GM20431 (cell line): ENCODE measurements at regions not wholly inside any gene's neighbourhood (a gene's known extent, or its start where the extent isn't known, plus 50 kb on each side); places are given as distances from the start of the nearest gene placed in this dataset.
"Not testable (repeated sequence)": the region's sequence is repeated elsewhere in the genome, so short reads cannot be mapped to it uniquely, and the experiment has no call there.

ENCODE experiments used
- in situ Hi-C: fragments of 300-500 bp; cut with MseI, MboI; formaldehyde crosslinking; loops from one replicate; pipeline ENCODE4 v1.15.0; 2020; ENCODE audit warnings: low sequenced_read_pairs; ENCODE audit not compliant: unreplicated experiment

GRCh38 chr14:106564058-106564643 lies 1037.8 kb downstream of the TMEM121 start:
- in situ Hi-C loops, result no loop called here

DNA sequence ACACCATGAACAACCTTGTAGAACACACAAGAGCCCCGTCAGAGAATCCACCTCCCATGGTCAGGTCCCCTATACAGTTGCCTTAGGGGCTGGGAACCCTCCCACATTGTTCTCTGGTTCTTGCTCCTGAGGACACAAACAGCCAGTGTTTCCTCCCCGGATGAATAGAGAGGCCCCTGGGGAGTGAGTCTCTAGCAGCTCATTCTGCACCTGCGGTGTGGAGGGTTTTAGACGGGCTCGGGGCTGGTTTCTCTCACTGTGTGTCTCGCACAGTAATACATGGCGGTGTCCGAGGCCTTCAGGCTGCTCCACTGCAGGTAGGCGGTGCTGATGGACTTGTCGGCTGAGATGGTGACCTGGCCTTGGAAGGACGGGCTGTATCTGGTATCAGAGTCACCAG lies 1052.1 kb downstream of the TMEM121 start:
- in situ Hi-C loops, result no loop called here

GRCh38 chr14:106579084-106579483 lies 1052.7 kb downstream of the TMEM121 start:
- in situ Hi-C loops, result no loop called here

DNA sequence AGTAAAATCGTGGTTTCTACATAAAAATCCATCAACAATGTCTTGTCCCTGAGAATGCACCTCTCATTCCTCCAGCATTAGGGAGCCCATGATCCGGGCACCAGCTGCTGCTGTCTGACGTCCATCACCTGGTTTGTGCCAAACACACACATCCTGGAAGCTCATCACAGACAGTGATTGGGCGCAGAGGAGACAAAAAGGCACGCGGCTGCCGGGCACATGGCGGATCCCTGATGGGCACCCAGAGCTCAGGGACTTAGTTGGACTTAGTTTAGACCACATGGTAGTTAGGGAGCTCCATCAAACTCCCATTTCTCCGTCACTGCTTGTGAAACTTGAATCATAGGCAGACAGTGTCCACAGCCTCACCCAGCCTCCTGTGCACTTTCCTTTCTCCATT lies 1059.3 kb downstream of the TMEM121 start:
- in situ Hi-C loops, result no loop called here

- in situ Hi-C loops, result no loop called here
These were observed 1059.8 kb downstream of the TMEM121 start for GRCh38 chr14:106586098-106586704.

- in situ Hi-C loops, result not testable (repeated sequence)
These were observed 1065.2 kb downstream of the TMEM121 start for GRCh38 chr14:106591539-106591938.

DNA sequence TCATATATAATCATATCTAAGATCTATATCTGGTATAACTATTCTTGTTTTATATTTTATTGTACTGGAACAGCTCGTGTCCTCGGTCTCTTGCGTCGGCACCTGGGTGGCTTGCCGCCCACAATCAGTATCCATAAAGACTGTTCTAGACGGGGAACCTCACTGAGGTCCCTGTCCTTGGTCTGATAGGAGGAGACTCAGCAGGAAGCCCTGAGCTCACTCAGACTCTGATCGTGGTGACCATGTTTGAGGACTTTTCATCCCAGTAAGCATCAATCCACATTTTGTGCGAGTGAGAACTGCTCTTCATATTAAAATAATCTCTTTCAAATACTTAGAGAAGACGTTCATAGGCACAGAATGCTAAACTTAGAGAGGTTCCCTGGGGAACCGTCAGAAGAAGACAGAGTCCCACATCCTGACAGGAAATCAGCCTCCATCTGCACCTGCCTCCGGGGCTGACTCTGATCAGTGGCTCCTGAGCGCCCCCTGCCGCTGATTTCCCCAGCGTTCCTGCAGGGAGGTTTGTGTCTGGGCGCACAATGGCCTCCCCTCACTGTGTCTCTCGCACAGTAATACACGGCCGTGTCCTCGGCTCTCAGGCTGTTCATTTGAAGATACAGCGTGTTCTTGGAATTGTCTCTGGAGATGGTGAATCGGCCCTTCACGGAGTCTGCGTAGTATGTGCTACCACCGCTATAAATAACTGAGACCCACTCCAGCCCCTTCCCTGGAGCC lies 1065.9 kb downstream of the TMEM121 start:
- in situ Hi-C loops, result not testable (repeated sequence)

DNA sequence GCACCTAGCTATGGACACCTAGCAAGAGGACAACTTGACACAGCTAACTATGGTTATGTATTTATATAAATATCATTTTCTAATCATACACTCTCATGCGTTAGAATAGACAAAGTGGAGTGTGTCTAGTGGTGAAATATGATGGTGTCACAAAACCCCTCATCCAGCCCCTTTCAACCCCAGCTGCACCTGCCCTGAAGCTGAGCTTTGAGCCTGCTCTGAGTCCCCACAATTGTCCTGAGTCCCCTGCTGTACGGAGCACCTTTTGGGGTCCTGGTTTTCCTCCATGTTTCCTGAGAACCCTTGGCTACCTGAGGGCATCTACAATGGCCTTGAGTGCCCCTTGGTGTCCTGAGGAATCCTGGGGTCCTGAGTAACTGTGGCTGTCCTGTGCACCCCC lies 1072.8 kb downstream of the TMEM121 start:
- in situ Hi-C loops, result no loop called here

- in situ Hi-C loops, result no loop called here
These were observed 1079.4 kb downstream of the TMEM121 start for GRCh38 chr14:106605548-106606448.

DNA sequence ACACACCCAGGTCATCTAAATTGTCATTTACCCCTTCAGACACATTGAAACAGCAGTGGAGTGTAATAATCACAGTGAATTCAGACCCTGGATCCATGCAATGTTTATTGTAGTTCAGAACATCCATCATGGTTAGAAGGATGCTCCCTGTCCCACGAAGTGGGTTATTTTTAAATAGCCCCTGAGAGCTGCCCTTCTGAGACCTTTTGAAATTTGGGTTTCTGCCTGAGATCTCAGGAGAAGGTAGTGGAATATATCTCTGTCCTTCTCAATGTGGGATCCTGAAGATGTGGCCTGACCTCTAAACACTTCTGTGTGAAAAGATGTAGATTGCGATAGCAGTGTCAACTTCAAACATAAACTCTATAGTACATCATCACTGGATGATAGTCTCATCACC lies 1080.6 kb downstream of the TMEM121 start:
- in situ Hi-C loops, result no loop called here

DNA sequence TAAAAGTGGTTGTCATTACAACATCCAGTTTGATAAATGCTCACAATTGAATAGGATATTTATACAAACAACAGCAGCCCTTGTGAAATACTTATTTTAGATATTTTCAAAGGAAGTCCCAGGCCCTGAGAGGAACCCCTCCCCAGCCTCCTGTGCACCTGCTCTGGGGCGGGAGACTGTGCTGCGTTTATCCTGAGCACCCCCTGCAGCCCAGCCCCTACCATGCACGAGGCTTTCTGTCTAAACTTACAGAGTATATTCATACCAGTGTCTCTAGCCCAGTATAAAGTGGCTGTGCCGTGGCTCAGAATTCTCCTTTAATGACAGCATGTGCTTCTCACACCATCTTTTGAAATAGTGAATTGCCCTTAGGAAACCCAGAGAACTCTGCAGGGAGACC lies 1084.3 kb downstream of the TMEM121 start:
- in situ Hi-C loops, result no loop called here

DNA sequence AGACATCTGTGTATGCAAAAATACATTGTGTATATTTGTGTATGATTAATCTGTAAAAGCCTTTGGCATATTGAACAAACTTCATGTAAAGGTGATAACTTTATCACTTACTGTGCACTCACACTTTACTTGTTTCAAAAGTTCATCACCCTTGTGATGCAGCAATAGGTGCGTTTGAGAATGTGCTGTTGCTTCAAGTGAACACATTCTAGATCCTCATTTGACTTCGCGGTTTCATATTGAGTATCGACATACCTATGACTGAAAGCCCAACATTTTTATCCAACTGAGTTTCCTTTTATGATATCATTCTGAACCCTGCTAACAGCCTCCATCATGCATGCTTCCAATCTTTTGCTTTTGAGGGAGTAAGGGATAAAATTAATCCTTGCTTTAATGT lies 1086.9 kb downstream of the TMEM121 start:
- in situ Hi-C loops, result no loop called here

- in situ Hi-C loops, result not testable (repeated sequence)
These were observed 1092.1 kb downstream of the TMEM121 start for GRCh38 chr14:106618471-106618951.

DNA sequence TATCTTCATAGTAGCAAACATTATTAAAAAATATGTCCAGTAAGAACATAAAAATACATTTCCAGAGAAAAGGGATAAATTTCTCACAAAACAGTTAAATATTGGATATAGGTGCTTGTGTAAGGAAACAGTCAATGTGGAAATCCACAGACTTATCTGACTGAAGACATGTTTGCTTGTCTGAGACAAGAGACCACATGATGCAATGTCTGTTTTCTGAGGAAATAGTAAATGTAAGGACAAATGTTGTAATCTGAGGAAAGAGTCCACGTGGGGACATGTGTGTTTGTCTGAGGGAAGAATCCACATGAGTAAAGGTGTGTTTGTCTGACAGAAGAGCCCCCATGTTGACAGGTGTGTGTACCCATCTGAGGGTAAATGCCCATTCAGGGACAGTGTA lies 1093.2 kb downstream of the TMEM121 start:
- in situ Hi-C loops, result no loop called here

DNA sequence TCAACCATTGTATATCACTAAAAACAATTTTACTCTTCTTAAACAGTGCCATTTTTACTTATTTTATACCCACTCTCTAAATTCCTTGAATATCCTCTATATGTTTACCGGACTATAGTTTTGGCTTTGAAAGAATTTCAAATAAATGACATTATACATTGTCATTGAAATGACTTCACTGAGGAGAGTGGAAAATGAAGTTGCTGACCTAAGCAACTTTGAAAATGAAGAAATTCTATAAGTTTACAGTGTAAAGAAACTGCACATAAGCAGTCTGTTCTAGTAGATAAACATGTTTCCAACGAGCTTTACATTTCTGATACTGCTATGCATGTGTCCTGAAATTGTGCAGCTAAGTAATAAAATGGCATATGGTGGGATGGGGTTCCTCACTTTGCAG lies 1094.0 kb downstream of the TMEM121 start:
- in situ Hi-C loops, result no loop called here

DNA sequence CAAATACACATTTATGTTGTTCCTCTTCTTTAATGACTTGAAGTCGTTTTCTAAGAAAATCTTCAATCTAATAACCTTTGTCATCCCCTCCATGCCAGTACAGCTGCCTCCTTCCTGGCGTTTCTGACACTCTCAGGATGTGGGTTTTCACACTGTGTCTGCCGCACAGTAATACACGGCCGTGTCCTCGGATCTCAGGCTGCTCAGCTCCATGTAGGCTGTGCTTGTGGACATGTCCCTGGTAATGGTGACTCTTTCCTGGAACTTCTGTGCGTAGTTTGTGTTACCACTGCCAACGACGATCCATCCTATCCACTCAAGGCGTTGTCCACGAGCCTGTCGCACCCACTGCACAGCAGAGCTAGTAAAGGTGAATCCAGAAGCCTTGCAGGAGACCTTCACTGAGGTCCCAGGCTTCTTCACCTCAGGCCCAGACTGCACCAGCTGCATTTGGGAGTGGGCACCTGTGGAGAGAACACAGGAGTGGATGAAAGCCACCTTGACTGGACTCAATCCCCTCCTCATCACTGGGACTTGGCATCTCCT lies 1095.9 kb downstream of the TMEM121 start:
- in situ Hi-C loops, result no loop called here

- in situ Hi-C loops, result no loop called here
These were observed 1098.8 kb downstream of the TMEM121 start for GRCh38 chr14:106625186-106625585.

GRCh38 chr14:106626469-106626868 lies 1100.1 kb downstream of the TMEM121 start:
- in situ Hi-C loops, result not testable (repeated sequence)

DNA sequence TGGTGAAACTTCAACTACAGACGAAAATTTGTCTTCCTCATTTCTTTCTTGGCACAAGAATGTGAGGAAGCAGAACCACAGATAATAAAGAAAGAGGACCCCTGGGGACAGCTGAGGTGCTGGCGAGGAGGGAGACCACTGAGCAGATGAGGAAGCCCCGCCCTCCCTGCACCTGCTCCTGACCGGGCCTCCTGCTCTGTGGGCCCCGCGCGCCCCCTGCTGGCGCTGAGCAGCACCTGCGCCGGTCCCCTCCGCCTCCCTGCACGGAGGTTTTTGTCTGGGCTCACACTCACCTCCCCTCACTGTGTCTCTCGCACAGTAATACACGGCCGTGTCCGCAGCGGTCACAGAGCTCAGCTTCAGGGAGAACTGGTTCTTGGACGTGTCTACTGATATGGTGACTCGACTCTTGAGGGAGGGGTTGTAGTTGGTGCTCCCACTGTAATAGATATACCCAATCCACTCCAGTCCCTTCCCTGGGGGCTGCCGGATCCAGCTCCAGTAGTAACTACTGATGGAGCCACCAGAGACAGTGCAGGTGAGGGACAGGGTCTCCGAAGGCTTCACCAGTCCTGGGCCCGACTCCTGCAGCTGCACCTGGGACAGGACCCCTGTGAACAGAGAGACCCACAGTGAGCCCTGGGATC lies 1100.7 kb downstream of the TMEM121 start:
- in situ Hi-C loops, result not testable (repeated sequence)

DNA sequence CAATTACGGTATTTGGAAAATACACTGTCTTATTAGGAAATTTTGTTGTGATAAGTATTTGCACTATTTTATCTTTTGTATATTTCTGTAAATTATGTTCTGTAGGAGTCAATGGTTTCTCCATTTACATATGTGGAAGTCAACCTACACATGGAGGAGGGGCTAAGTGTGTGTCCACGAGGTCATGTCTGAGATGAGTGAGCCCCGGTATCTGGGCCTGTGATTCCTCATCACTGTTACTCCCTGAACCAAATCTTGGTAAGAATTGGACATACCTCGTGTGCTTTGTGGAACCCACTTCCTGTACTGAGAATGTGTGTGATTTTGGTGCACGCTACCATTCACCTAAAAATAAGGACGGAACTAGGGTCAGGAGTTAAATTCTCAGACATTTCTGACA lies 1105.5 kb downstream of the TMEM121 start:
- in situ Hi-C loops, result no loop called here
